ENCODE measurements at regions not wholly inside any gene's neighbourhood (a gene's known extent, or its start where the extent isn't known, plus 50 kb on each side); places are given as distances from the start of the nearest gene placed in this dataset.

DNA sequence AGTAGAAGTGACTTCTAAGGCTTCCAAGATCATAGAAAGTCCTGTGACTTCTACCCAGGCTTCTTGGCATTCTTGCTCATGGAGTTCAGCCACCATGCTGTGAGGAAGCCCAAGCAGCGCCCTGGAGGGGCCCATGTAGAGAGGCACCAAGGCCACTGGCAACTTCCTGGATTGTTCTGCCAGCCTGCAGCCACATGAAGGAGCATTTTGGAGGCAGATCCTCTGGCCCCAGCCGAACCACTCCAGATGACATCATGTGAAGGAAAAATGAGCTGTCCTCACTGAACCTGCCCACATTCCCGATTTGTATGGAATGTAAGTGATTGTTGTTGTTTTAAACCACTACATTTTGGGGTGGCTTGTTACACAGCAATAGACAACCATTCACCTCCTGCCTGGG, 51.5 kb upstream of the MNX1 start:
- Histone ChIP-seq H3K9me2 (ENCODE audit: insufficient read depth, low read length) (no peaks in the 10 kb centered on the region), H3K4me1 (ENCODE audit: insufficient read depth, low read length, poor library complexity, severe bottlenecking) (no peaks in the 10 kb centered on the region), H4K20me1 (ENCODE audit: insufficient read depth, low read length) (no peaks in the 10 kb centered on the region), H3K36me3 (ENCODE audit: insufficient read depth, low read length) (no peaks in the 10 kb centered on the region), H3K4me3 (ENCODE audit: low read depth, low read length, poor library complexity, severe bottlenecking) (no peak overlapping the region), H3K79me2 (ENCODE audit: insufficient read depth, low read depth, low read length) (no peaks in the 10 kb centered on the region), H3K4me2 (ENCODE audit: low read length) (no peak overlapping the region), H3K9me3 (ENCODE audit: low read length) (no peaks in the 10 kb centered on the region), H2AFZ (ENCODE audit: low read length) (no peak overlapping the region), H3K27ac (ENCODE audit: low read depth, low read length, poor library complexity, severe bottlenecking) (no peak overlapping the region)
- intact Hi-C loops (cut with micrococcal nuclease; ENCODE audit: unreplicated experiment): no loop called here
- BruUV-seq (replicated peaks): no TSS peak
- TF ChIP-seq, protein P1, sequence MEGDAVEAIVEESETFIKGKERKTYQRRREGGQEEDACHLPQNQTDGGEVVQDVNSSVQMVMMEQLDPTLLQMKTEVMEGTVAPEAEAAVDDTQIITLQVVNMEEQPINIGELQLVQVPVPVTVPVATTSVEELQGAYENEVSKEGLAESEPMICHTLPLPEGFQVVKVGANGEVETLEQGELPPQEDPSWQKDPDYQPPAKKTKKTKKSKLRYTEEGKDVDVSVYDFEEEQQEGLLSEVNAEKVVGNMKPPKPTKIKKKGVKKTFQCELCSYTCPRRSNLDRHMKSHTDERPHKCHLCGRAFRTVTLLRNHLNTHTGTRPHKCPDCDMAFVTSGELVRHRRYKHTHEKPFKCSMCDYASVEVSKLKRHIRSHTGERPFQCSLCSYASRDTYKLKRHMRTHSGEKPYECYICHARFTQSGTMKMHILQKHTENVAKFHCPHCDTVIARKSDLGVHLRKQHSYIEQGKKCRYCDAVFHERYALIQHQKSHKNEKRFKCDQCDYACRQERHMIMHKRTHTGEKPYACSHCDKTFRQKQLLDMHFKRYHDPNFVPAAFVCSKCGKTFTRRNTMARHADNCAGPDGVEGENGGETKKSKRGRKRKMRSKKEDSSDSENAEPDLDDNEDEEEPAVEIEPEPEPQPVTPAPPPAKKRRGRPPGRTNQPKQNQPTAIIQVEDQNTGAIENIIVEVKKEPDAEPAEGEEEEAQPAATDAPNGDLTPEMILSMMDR (conservative IDR thresholded peaks at IDR 0.05; ENCODE audit: low read length): no peak
- no peak for TF ChIP-seq EZH2phosphoT487 (IDR thresholded peaks at IDR 0.05; ENCODE audit: borderline replicate concordance, low read depth, low read length)
- ChIA-PET CTCF (ENCODE audit: unreplicated experiment) (no interaction called here), POLR2A (no interaction called here)
- no peak for DNase-seq (ENCODE audit: low spot score)

DNA sequence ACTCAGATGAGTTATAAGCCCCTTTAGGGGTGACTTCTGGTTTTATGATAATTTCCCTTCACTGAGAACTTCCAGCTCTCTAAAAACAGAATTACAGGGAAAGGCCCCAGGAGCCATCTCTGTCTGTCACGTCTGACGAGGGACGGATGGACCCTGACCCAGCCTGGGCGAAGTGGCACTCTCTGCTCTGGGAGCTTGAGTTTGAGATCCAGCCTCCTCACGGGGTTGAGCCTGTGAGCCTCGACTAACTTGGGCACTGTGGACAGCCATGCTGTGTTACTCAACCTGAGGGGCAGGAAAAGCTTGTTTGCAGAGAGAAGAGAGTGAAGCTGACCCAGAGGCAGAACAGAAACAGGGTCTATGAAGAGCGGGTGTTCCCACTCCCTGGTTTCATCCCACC, 54.6 kb upstream of the MNX1 start:
- Histone ChIP-seq H3K36me3 (ENCODE audit: insufficient read depth, low read length) (no peaks in the 10 kb centered on the region), H3K27ac (ENCODE audit: low read depth, low read length, poor library complexity, severe bottlenecking) (no peak overlapping the region), H3K4me1 (ENCODE audit: insufficient read depth, low read length, poor library complexity, severe bottlenecking) (no peaks in the 10 kb centered on the region), H3K79me2 (ENCODE audit: insufficient read depth, low read depth, low read length) (no peaks in the 10 kb centered on the region), H3K4me3 (ENCODE audit: low read depth, low read length, poor library complexity, severe bottlenecking) (no peak overlapping the region), H3K9me2 (ENCODE audit: insufficient read depth, low read length) (no peaks in the 10 kb centered on the region), H2AFZ (ENCODE audit: low read length) (no peak overlapping the region), H3K4me2 (ENCODE audit: low read length) (no peak overlapping the region), H3K9me3 (ENCODE audit: low read length) (no peaks in the 10 kb centered on the region), H4K20me1 (ENCODE audit: insufficient read depth, low read length) (no peaks in the 10 kb centered on the region)
- BruUV-seq (replicated peaks): no TSS peak
- DNase-seq (ENCODE audit: low spot score): no peak
- intact Hi-C loops (cut with micrococcal nuclease; ENCODE audit: unreplicated experiment): no loop called here
- ChIA-PET CTCF (ENCODE audit: unreplicated experiment) (no interaction called here), POLR2A (no interaction called here)
- TF ChIP-seq EZH2phosphoT487 (IDR thresholded peaks at IDR 0.05; ENCODE audit: borderline replicate concordance, low read depth, low read length): no peak
- TF ChIP-seq, protein P1 (conservative IDR thresholded peaks at IDR 0.05; ENCODE audit: low read length): no peak

DNA sequence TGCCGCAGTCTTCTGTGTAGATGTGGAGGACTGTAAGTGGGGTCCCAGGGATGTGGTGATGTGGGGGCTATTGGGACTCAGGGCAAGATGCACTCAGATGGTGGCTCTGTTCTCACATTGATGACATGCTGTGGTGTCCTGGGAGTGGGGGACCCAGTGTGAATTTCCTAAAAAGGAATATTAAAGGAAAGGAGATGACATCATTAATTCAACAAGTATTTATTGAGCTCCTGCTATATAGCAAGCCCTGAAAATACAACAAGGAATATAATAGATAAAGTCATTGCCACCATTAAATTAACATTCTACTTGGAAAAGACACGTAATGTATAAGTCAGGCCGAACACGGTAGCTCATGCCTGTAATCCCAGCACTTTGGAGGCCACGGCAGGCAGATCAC, 61.9 kb upstream of the MNX1 start:
- intact Hi-C loops (cut with micrococcal nuclease; ENCODE audit: unreplicated experiment): no loop called here
- ChIA-PET POLR2A (interaction anchor here (0.7 to 1.0 kb wide), 2 partner anchors 54 to 543 kb away, joined by 3 to 5 read pairs; no protein-coding TSS in a partner anchor), CTCF (ENCODE audit: unreplicated experiment) (no interaction called here)
- Histone ChIP-seq H3K79me2 (ENCODE audit: insufficient read depth, low read depth, low read length) (no peaks in the 10 kb centered on the region), H3K4me1 (ENCODE audit: insufficient read depth, low read length, poor library complexity, severe bottlenecking) (no peaks in the 10 kb centered on the region), H2AFZ (ENCODE audit: low read length) (no peak overlapping the region), H3K36me3 (ENCODE audit: insufficient read depth, low read length) (no peaks in the 10 kb centered on the region), H4K20me1 (ENCODE audit: insufficient read depth, low read length) (no peaks in the 10 kb centered on the region), H3K9me2 (ENCODE audit: insufficient read depth, low read length) (no peaks in the 10 kb centered on the region), H3K9me3 (ENCODE audit: low read length) (no peaks in the 10 kb centered on the region), H3K4me2 (ENCODE audit: low read length) (no peak overlapping the region), H3K27ac (ENCODE audit: low read depth, low read length, poor library complexity, severe bottlenecking) (no peak overlapping the region), H3K4me3 (ENCODE audit: low read depth, low read length, poor library complexity, severe bottlenecking) (no peak overlapping the region)
- DNase-seq (ENCODE audit: low spot score): no peak
- TF ChIP-seq EZH2phosphoT487 (IDR thresholded peaks at IDR 0.05; ENCODE audit: borderline replicate concordance, low read depth, low read length): no peak
- TF ChIP-seq, protein P1 (conservative IDR thresholded peaks at IDR 0.05; ENCODE audit: low read length): no peak
- no TSS peak for BruUV-seq (replicated peaks)
